ENCODE measurements at regions not wholly inside any gene's neighbourhood (a gene's known extent, or its start where the extent isn't known, plus 50 kb on each side); places are given as distances from the start of the nearest gene placed in this dataset.

DNA sequence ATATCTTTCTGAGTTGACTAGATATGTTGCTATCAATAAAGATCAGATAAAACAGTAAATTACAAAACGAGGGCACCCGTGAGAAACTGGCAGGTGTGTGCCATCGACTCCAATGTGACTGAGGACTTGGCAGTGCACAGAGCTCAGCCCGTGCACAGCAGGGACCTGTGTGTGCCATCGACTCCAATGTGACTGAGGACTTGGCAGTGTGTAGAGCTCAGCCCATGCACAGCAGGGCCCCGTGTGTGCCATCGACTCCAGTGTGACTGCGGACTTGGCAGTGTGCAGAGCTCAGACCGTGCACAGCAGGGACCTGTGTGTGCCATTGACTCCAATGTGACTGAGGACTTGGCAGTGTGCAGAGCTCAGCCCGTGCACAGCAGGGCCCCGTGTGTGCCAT, 347.2 kb upstream of the B3GAT1 start:
- 67 to 68% methylated on average over 11 of the region's 11 CpGs for WGBS, 2 donors

DNA sequence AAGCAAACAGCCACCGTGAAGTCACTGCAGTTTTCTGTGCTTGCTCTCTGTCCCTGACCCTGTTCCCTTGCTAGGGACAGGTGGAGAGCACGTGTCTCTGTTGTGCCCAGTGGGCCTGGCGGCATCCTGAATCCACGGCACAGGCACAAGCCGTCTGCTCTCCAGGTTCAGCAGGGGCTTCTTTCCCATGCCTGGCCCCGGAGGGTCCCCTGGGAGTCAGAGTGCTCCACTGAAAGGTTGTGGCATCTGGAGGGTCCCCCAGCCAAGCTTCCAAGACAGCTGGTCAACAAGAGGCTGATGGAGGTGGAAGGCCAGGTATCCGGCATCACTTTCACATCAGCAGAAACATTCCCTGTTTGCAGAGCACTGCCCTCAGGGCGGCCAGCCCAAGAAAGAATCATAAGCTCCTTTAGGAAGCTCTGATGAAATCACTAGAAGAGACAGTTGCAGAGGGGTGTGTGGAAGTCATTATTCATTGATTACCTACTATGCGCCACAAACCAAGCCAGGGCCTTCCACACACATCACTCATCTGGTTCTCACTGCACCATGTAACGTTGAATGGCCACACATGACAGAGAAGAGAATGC, 346.4 kb upstream of the B3GAT1 start:
- Histone ChIP-seq H3K4me1 (no peaks in the 10 kb centered on the region), H3K27ac (no peak overlapping the region), H3K9me3 (no peaks in the 10 kb centered on the region), H3K27me3 (peaks cover 0 to 62% (median 5%) of the 10 kb centered on the region in 7 donors), H3K4me3 (no peak overlapping the region), H3K36me3 (no peaks in the 10 kb centered on the region)
- TF ChIP-seq, protein P1, sequence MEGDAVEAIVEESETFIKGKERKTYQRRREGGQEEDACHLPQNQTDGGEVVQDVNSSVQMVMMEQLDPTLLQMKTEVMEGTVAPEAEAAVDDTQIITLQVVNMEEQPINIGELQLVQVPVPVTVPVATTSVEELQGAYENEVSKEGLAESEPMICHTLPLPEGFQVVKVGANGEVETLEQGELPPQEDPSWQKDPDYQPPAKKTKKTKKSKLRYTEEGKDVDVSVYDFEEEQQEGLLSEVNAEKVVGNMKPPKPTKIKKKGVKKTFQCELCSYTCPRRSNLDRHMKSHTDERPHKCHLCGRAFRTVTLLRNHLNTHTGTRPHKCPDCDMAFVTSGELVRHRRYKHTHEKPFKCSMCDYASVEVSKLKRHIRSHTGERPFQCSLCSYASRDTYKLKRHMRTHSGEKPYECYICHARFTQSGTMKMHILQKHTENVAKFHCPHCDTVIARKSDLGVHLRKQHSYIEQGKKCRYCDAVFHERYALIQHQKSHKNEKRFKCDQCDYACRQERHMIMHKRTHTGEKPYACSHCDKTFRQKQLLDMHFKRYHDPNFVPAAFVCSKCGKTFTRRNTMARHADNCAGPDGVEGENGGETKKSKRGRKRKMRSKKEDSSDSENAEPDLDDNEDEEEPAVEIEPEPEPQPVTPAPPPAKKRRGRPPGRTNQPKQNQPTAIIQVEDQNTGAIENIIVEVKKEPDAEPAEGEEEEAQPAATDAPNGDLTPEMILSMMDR (IDR thresholded peaks at IDR 0.05), result no peak
- ATAC-seq (no peak), DNase-seq (no peak)
- intact Hi-C loops (cut with DNase I), result no loop called here
- WGBS, 2 donors, result 81 to 82% methylated on average over 10 of the region's 10 CpGs

More for the DNA sequence above, 347.2 kb upstream of the B3GAT1 start:
- TF ChIP-seq, protein P1 (IDR thresholded peaks at IDR 0.05), result no peak
- H3K4me1 ChIP-seq, result no peaks in the 10 kb centered on the region
- DNase-seq (no peak), ATAC-seq (no peak)
- H3K4me3 ChIP-seq, result no peak overlapping the region
- H3K27ac ChIP-seq, result no peak overlapping the region
- H3K36me3 ChIP-seq, result no peaks in the 10 kb centered on the region
- intact Hi-C loops (cut with DNase I), result no loop called here
- peaks cover 0 to 61% (median 5%) of the 10 kb centered on the region in 7 donors for H3K27me3 ChIP-seq
- H3K9me3 ChIP-seq, result no peaks in the 10 kb centered on the region

DNA sequence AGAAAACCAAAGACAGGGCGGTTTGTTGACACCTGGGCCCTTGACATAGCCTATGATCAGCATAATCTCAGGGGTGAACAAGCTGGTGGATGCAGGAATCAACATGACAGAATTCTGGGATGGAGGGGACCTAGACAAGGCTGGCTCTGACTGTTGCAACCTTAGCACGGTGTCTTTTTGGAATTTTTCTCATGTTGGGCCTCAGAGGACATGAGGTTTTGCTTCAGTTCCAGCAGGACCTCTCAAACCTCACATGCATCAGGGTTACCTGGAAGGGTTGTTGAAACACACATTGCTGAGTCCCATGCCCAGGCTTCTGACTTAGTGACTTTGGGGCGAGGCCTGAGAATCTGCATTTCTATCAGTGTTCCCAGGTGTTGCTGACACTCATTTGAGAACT, 345.6 kb upstream of the B3GAT1 start:
- no peak overlapping the region for H3K4me3 ChIP-seq
- no peaks in the 10 kb centered on the region for H3K36me3 ChIP-seq
- WGBS, 2 donors, result 71 to 74% methylated on average over 3 of the region's 3 CpGs
- TF ChIP-seq, protein P1 (IDR thresholded peaks at IDR 0.05), result no peak
- no peak overlapping the region for H3K27ac ChIP-seq
- peaks cover 0 to 63% (median 5%) of the 10 kb centered on the region in 7 donors for H3K27me3 ChIP-seq
- no peaks in the 10 kb centered on the region for H3K4me1 ChIP-seq
- intact Hi-C loops (cut with DNase I), result no loop called here
- no peak for DNase-seq
- no peak for ATAC-seq
- no peaks in the 10 kb centered on the region for H3K9me3 ChIP-seq

DNA sequence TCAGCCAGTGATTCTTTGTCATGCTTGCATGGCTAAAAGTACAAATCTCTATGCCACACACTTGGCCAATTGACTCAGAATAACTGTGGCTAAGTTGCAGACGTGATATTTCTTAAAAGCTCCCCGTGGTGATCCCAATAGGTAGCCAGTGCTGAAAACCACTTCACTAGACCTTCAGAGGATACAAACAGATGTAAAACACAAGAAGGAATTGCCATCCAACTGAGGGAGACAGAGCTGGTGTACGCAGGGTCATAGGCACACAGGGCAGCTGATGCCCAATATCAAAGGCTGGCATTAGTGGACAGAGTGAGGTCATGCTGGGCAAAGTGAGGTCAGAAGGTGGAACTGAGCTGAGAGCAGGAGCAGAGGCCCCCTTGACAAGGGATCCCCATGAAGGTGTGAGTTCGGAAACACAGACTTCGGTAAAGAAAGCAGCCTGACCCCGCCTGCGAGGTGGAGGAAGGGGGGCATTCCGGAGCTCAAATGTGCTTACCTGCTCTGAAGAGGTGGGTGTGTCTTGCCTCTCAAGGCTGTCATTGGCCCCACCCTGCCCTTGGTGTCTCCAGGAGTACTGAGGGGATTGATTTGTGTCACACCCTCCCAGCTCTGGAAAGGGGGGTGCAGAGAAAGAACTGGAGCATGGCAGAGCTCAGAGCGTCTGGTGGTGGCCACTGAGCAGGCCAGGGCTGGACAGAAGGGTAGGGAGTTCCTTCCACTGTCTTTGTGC, 344.9 kb upstream of the B3GAT1 start:
- no peaks in the 10 kb centered on the region for H3K4me1 ChIP-seq
- TF ChIP-seq, protein P1 (IDR thresholded peaks at IDR 0.05), result no peak
- no peaks in the 10 kb centered on the region for H3K36me3 ChIP-seq
- DNase-seq (no peak), ATAC-seq (no peak)
- intact Hi-C loops (cut with DNase I), result no loop called here
- H3K9me3 ChIP-seq, result no peaks in the 10 kb centered on the region
- 64 to 71% methylated on average over 9 of the region's 9 CpGs for WGBS, 2 donors
- no peak overlapping the region for H3K27ac ChIP-seq
- H3K27me3 ChIP-seq, result peaks cover 0 to 65% (median 5%) of the 10 kb centered on the region in 7 donors
- no peak overlapping the region for H3K4me3 ChIP-seq

Data from heart right ventricle (tissue), 16 donors.